ENCODE measurements at regions not wholly inside any gene's neighbourhood (a gene's known extent, or its start where the extent isn't known, plus 50 kb on each side); places are given as distances from the start of the nearest gene placed in this dataset.

DNA sequence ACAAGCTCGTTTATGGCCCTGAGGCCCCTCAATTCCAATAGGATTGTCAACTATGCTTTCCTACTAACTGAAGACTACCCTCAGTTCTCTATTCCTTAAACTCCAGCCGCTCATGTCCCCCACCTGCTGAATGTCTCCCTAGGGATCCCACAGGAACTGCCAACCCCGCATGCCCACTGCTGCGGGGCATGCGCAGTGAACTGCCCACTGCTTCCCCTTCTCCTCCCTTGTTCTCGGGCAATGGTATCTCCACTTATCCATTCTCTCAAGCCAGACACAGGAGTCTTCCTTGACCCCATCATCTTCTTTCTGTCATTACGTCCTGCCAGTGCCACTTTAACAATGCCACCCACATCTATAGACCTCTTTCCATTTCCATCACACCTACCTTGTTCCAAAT, 90.0 kb downstream of the FGF18 start:
- no peak overlapping the region for H3K56ac ChIP-seq (ENCODE audit: low read length)
- H3K4me2 ChIP-seq (ENCODE audit: low read length) = no peak overlapping the region
- WGBS (ENCODE audit: extremely low coverage, insufficient coverage, low lambda C conversion rate) = no CpG with 5 or more reads among the region's 7 CpGs
- no peak overlapping the region for H3K4ac ChIP-seq (ENCODE audit: low read depth, low read length)
- no peak overlapping the region for H3K18ac ChIP-seq (ENCODE audit: low read length)
- no peak overlapping the region for H2AK5ac ChIP-seq (ENCODE audit: low read length)
- H4K8ac ChIP-seq (ENCODE audit: low read depth, low read length) = no peak overlapping the region
- H3K4me3 ChIP-seq (ENCODE audit: low read length) = no peak overlapping the region
- no peaks in the 10 kb centered on the region for H3K36me3 ChIP-seq (ENCODE audit: control insufficient read depth, insufficient read depth, low read length)
- H3K79me2 ChIP-seq (ENCODE audit: control insufficient read depth, insufficient read depth, low read length) = no peaks in the 10 kb centered on the region
- no peaks in the 10 kb centered on the region for H3K27me3 ChIP-seq (ENCODE audit: insufficient read depth, low read length, poor library complexity)
- no peak overlapping the region for H3K27ac ChIP-seq (ENCODE audit: low read depth, low read length)
- no peak overlapping the region for H2BK15ac ChIP-seq (replicated peaks; ENCODE audit: low read depth)
- DNase-seq = no peak
- H2BK120ac ChIP-seq (ENCODE audit: low read depth, low read length) = no peak overlapping the region
- H3K79me1 ChIP-seq (ENCODE audit: low read length) = no peaks in the 10 kb centered on the region
- no peak overlapping the region for H3K9ac ChIP-seq (ENCODE audit: low read length)
- no peaks in the 10 kb centered on the region for H3K4me1 ChIP-seq (ENCODE audit: control insufficient read depth, low read depth, low read length)
- H2BK5ac ChIP-seq (ENCODE audit: low read length) = no peak overlapping the region
- H3K23ac ChIP-seq (ENCODE audit: low read length) = no peak overlapping the region
- H4K5ac ChIP-seq (ENCODE audit: low read length) = no peak overlapping the region

DNA sequence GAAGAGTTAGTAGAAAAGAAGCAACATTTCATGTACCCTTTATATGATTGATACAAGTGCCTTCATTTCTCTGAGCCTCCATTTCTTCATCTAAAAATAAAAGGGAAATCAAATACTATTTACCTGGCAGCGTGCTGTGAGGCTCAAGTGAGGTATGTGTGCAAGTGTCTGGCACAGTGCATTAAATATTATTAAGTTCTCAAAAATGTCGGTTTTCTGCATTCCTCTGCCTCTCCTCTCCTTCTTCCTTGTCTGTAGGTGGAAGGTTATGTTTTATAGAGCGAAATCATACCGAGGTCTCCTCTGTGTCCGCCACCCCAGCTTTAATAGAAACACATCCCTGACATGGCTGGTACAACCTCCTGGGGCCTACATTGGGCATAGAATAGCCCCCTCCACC, 93.0 kb downstream of the FGF18 start:
- Histone ChIP-seq H3K56ac (ENCODE audit: low read length) (no peak overlapping the region), H3K4ac (ENCODE audit: low read depth, low read length) (no peak overlapping the region), H2BK15ac (replicated peaks; ENCODE audit: low read depth) (no peak overlapping the region), H3K36me3 (ENCODE audit: control insufficient read depth, insufficient read depth, low read length) (no peaks in the 10 kb centered on the region), H3K79me2 (ENCODE audit: control insufficient read depth, insufficient read depth, low read length) (no peaks in the 10 kb centered on the region), H2BK5ac (ENCODE audit: low read length) (no peak overlapping the region), H4K5ac (ENCODE audit: low read length) (no peak overlapping the region), H2BK120ac (ENCODE audit: low read depth, low read length) (no peak overlapping the region), H4K8ac (ENCODE audit: low read depth, low read length) (no peak overlapping the region), H3K4me3 (ENCODE audit: low read length) (no peak overlapping the region), H3K79me1 (ENCODE audit: low read length) (no peaks in the 10 kb centered on the region), H3K4me1 (ENCODE audit: control insufficient read depth, low read depth, low read length) (no peaks in the 10 kb centered on the region), H3K23ac (ENCODE audit: low read length) (no peak overlapping the region), H3K18ac (ENCODE audit: low read length) (no peak overlapping the region), H3K4me2 (ENCODE audit: low read length) (no peak overlapping the region), H3K27me3 (ENCODE audit: insufficient read depth, low read length, poor library complexity) (no peaks in the 10 kb centered on the region), H2AK5ac (ENCODE audit: low read length) (no peak overlapping the region), H3K27ac (ENCODE audit: low read depth, low read length) (no peak overlapping the region), H3K9ac (ENCODE audit: low read length) (no peak overlapping the region)
- no peak for DNase-seq
- no CpG with 5 or more reads among the region's 5 CpGs for WGBS (ENCODE audit: extremely low coverage, insufficient coverage, low lambda C conversion rate)

- no CpG with 5 or more reads among the region's 2 CpGs for WGBS (ENCODE audit: extremely low coverage, insufficient coverage, low lambda C conversion rate)
- no peak for DNase-seq
Measured at GRCh38 chr5:171513591-171513990, 94.1 kb downstream of the FGF18 start.

GRCh38 chr5:171518916-171519315, 99.5 kb downstream of the FGF18 start:
- H2AK5ac ChIP-seq (ENCODE audit: low read length) = no peak overlapping the region
- H2BK15ac ChIP-seq (replicated peaks; ENCODE audit: low read depth) = no peak overlapping the region
- H3K4ac ChIP-seq (ENCODE audit: low read depth, low read length) = no peak overlapping the region
- WGBS (ENCODE audit: extremely low coverage, insufficient coverage, low lambda C conversion rate) = no CpG with 5 or more reads among the region's 13 CpGs
- H3K4me3 ChIP-seq (ENCODE audit: low read length) = no peak overlapping the region
- DNase-seq = no peak
- H3K4me2 ChIP-seq (ENCODE audit: low read length) = no peak overlapping the region
- no peak overlapping the region for H3K27ac ChIP-seq (ENCODE audit: low read depth, low read length)
- H3K18ac ChIP-seq (ENCODE audit: low read length) = no peak overlapping the region
- H3K79me1 ChIP-seq (ENCODE audit: low read length) = no peaks in the 10 kb centered on the region
- H3K23ac ChIP-seq (ENCODE audit: low read length) = no peak overlapping the region
- peaks cover 17% of the 10 kb centered on the region for H3K4me1 ChIP-seq (ENCODE audit: control insufficient read depth, low read depth, low read length)
- H4K8ac ChIP-seq (ENCODE audit: low read depth, low read length) = no peak overlapping the region
- no peaks in the 10 kb centered on the region for H3K36me3 ChIP-seq (ENCODE audit: control insufficient read depth, insufficient read depth, low read length)
- H3K9ac ChIP-seq (ENCODE audit: low read length) = no peak overlapping the region
- peak overlapping the region; percentile 62 for H3K56ac ChIP-seq (ENCODE audit: low read length)
- H2BK120ac ChIP-seq (ENCODE audit: low read depth, low read length) = no peak overlapping the region
- no peak overlapping the region for H4K5ac ChIP-seq (ENCODE audit: low read length)
- H3K79me2 ChIP-seq (ENCODE audit: control insufficient read depth, insufficient read depth, low read length) = no peaks in the 10 kb centered on the region
- no peaks in the 10 kb centered on the region for H3K27me3 ChIP-seq (ENCODE audit: insufficient read depth, low read length, poor library complexity)
- H2BK5ac ChIP-seq (ENCODE audit: low read length) = no peak overlapping the region

More at GRCh38 chr5:171513591-171513990, 94.1 kb downstream of the FGF18 start:
- Histone ChIP-seq H2BK120ac (ENCODE audit: low read depth, low read length) (no peak overlapping the region), H4K5ac (ENCODE audit: low read length) (no peak overlapping the region), H3K23ac (ENCODE audit: low read length) (no peak overlapping the region), H3K79me1 (ENCODE audit: low read length) (no peaks in the 10 kb centered on the region), H3K18ac (ENCODE audit: low read length) (no peak overlapping the region), H3K4ac (ENCODE audit: low read depth, low read length) (no peak overlapping the region), H2BK5ac (ENCODE audit: low read length) (no peak overlapping the region), H3K36me3 (ENCODE audit: control insufficient read depth, insufficient read depth, low read length) (no peaks in the 10 kb centered on the region), H2BK15ac (replicated peaks; ENCODE audit: low read depth) (no peak overlapping the region), H4K8ac (ENCODE audit: low read depth, low read length) (no peak overlapping the region), H3K4me3 (ENCODE audit: low read length) (no peak overlapping the region), H3K4me1 (ENCODE audit: control insufficient read depth, low read depth, low read length) (no peaks in the 10 kb centered on the region), H3K4me2 (ENCODE audit: low read length) (no peak overlapping the region), H3K79me2 (ENCODE audit: control insufficient read depth, insufficient read depth, low read length) (no peaks in the 10 kb centered on the region), H3K27me3 (ENCODE audit: insufficient read depth, low read length, poor library complexity) (no peaks in the 10 kb centered on the region), H3K9ac (ENCODE audit: low read length) (no peak overlapping the region), H3K27ac (ENCODE audit: low read depth, low read length) (no peak overlapping the region), H3K56ac (ENCODE audit: low read length) (no peak overlapping the region), H2AK5ac (ENCODE audit: low read length) (no peak overlapping the region)

DNA sequence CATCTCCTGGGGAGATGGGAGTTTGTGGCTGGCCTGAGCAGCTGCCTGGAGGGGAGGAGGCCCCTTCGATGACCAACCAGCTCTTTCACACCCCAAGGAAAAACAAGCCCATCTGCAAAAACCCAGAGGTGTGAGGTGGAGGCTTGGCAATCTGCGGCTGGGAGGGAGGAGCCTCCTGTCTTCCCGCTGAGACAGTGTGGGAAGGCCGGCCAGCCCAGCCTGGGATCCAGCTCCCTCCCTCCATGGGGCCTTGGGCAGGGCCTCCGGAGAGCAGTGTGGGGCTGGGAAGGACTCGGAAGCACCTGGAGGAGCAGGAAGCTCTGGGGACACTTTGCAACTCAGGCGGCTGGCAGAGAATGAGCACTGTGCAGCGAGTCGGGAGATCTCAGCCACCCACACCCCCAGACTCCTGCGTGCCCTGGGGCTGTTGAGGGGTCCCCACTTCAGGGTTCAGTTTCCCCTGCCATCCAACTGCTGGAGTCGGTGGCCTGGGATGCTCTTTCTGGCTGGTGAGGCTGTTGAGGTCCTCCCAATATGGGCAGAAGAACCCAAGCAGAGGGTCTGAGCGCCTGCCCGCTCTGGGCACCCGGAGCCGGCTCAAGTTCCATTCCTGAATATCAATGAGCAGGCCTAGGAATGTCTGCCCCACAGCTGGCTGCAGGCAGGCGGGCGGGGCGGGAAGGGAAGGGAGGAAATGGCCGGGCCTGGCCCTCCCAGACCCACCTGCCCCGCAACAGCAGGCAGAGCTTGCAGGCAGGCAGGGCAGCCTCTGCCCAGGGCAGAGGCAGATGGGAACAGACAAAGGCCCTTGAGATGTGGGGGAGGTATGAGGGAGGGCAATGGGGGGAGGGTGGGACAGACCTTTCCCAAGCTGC, 101.1 kb downstream of the FGF18 start:
- peak overlapping the region; percentile 84 for H3K56ac ChIP-seq (ENCODE audit: low read length)

More for the DNA sequence above, 101.1 kb downstream of the FGF18 start:
- Histone ChIP-seq H3K79me1 (ENCODE audit: low read length) (no peaks in the 10 kb centered on the region), H2AK5ac (ENCODE audit: low read length) (no peak overlapping the region), H3K23ac (ENCODE audit: low read length) (peak overlapping the region; percentile 35), H3K9ac (ENCODE audit: low read length) (peak overlapping the region; percentile 56), H2BK120ac (ENCODE audit: low read depth, low read length) (no peak overlapping the region), H3K27me3 (ENCODE audit: insufficient read depth, low read length, poor library complexity) (no peaks in the 10 kb centered on the region), H3K4me3 (ENCODE audit: low read length) (no peak overlapping the region), H2BK15ac (replicated peaks; ENCODE audit: low read depth) (no peak overlapping the region), H3K4me1 (ENCODE audit: control insufficient read depth, low read depth, low read length) (peaks cover 17% of the 10 kb centered on the region), H3K36me3 (ENCODE audit: control insufficient read depth, insufficient read depth, low read length) (no peaks in the 10 kb centered on the region), H3K18ac (ENCODE audit: low read length) (peak overlapping the region; percentile 22), H3K4ac (ENCODE audit: low read depth, low read length) (no peak overlapping the region), H2BK5ac (ENCODE audit: low read length) (peak overlapping the region; percentile 79), H3K4me2 (ENCODE audit: low read length) (peak overlapping the region; percentile 66), H3K79me2 (ENCODE audit: control insufficient read depth, insufficient read depth, low read length) (no peaks in the 10 kb centered on the region), H3K27ac (ENCODE audit: low read depth, low read length) (peak overlapping the region; percentile 40), H4K8ac (ENCODE audit: low read depth, low read length) (no peak overlapping the region), H4K5ac (ENCODE audit: low read length) (no peak overlapping the region)
- DNase-seq = peak; percentile 93
- WGBS (ENCODE audit: extremely low coverage, insufficient coverage, low lambda C conversion rate) = no CpG with 5 or more reads among the region's 20 CpGs

Data from mesendoderm (in vitro differentiated cells).